ENCODE measurements at regions not wholly inside any gene's neighbourhood (a gene's known extent, or its start where the extent isn't known, plus 50 kb on each side); places are given as distances from the start of the nearest gene placed in this dataset.

DNA sequence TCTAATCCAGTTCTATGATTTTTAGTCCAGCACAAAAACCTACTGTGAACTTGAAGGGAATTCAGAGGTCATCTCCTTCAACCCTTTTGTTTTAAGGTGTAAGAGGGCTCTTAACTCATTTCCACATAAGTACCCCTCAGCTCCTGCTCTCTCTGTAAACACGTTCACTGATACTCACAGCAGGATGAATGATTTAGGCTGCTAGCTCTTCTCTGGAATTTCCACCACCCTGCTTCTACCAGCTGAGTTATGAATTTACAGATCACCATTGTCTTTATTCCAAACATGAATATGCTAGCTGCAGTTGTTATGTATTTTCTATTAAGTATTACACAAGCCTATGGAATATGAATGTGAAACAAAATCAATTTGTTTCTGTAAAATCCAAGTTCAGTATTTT lies 101.3 kb upstream of the NANOGP8 start:
- TF ChIP-seq, protein P1, sequence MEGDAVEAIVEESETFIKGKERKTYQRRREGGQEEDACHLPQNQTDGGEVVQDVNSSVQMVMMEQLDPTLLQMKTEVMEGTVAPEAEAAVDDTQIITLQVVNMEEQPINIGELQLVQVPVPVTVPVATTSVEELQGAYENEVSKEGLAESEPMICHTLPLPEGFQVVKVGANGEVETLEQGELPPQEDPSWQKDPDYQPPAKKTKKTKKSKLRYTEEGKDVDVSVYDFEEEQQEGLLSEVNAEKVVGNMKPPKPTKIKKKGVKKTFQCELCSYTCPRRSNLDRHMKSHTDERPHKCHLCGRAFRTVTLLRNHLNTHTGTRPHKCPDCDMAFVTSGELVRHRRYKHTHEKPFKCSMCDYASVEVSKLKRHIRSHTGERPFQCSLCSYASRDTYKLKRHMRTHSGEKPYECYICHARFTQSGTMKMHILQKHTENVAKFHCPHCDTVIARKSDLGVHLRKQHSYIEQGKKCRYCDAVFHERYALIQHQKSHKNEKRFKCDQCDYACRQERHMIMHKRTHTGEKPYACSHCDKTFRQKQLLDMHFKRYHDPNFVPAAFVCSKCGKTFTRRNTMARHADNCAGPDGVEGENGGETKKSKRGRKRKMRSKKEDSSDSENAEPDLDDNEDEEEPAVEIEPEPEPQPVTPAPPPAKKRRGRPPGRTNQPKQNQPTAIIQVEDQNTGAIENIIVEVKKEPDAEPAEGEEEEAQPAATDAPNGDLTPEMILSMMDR (IDR thresholded peaks at IDR 0.05; ENCODE audit: insufficient read depth, low read depth, low read length): no peak
- no peak for TF ChIP-seq EZH2 (IDR thresholded peaks at IDR 0.05; ENCODE audit: insufficient read depth, low read length)
